HEK293T (cell line): ENCODE measurements at regions not wholly inside any gene's neighbourhood (a gene's known extent, or its start where the extent isn't known, plus 50 kb on each side); places are given as distances from the start of the nearest gene placed in this dataset.
"Not testable (repeated sequence)": the region's sequence is repeated elsewhere in the genome, so short reads cannot be mapped to it uniquely, and the experiment has no call there.

Experiments
- CTCF ChIA-PET: fragments of 350-600 bp; formaldehyde crosslinking; extraction: SDS; loops from one replicate; lab custom pipeline; 2021; ENCODE audit warnings: antibody characterized with exemption, inconsistent platforms; lab: Yijun Ruan, JAX
- POLR2A ChIA-PET: fragments of 350-600 bp; formaldehyde crosslinking; extraction: SDS; loops from one replicate; lab custom pipeline; 2020; ENCODE audit warnings: antibody characterized with exemption, inconsistent platforms; lab: Yijun Ruan, JAX
- DNase-seq: peaks from one replicate; pipeline ENCODE4 v3.0.0; 2012; ENCODE audit warnings: mixed read lengths; ENCODE audit errors: extremely low spot score
- ARNT ChIP-seq: fragments of 450-650 bp; IDR thresholded peaks from 2 replicates; pipeline ENCODE4 v1.6.1; 2017; ENCODE audit warnings: mild to moderate bottlenecking
- BHLHE40 ChIP-seq: fragments of 450-650 bp; IDR thresholded peaks from 2 replicates; pipeline ENCODE4 v1.6.1; 2016; ENCODE audit warnings: mild to moderate bottlenecking, moderate library complexity, borderline replicate concordance
- CTBP1 ChIP-seq: fragments of 450-650 bp; IDR thresholded peaks from 2 replicates; pipeline ENCODE4 v1.6.1; 2016; ENCODE audit warnings: borderline replicate concordance
- ELF4 ChIP-seq: fragments of 450-650 bp; IDR thresholded peaks from 2 replicates; pipeline ENCODE4 v1.6.1; 2017; ENCODE audit warnings: antibody characterized with exemption
- FOXA1 ChIP-seq: fragments of 450-650 bp; IDR thresholded peaks from 2 replicates; pipeline ENCODE4 v1.6.1; 2016; ENCODE audit warnings: mild to moderate bottlenecking
- FOXK2 ChIP-seq: fragments of 450-650 bp; IDR thresholded peaks from 2 replicates; pipeline ENCODE4 v1.6.1; 2016; ENCODE audit warnings: mild to moderate bottlenecking
- FOXM1 ChIP-seq: fragments of 450-650 bp; IDR thresholded peaks from 2 replicates; pipeline ENCODE4 v1.6.1; 2017; ENCODE audit warnings: mild to moderate bottlenecking, borderline replicate concordance
- HDGF ChIP-seq: fragments of 450-650 bp; IDR thresholded peaks from 2 replicates; pipeline ENCODE4 v1.6.1; 2017; ENCODE audit warnings: antibody characterized with exemption, borderline replicate concordance
- L3MBTL2 ChIP-seq: fragments of 450-650 bp; conservative IDR thresholded peaks from 2 replicates; pipeline ENCODE4 v1.6.1; 2016; ENCODE audit warnings: mild to moderate bottlenecking
- LEF1 ChIP-seq: fragments of 450-650 bp; IDR thresholded peaks from 2 replicates; pipeline ENCODE4 v1.6.1; 2017; ENCODE audit warnings: mild to moderate bottlenecking, borderline replicate concordance
- NFRKB ChIP-seq: fragments of 450-650 bp; IDR thresholded peaks from 2 replicates; pipeline ENCODE4 v1.6.1; 2016; ENCODE audit warnings: mild to moderate bottlenecking, moderate library complexity
- SP1 ChIP-seq: fragments of 450-650 bp; IDR thresholded peaks from 2 replicates; pipeline ENCODE4 v1.6.1; 2017
- SUZ12 ChIP-seq: fragments of 450-650 bp; IDR thresholded peaks from 2 replicates; pipeline ENCODE4 v1.6.1; 2016; ENCODE audit warnings: mild to moderate bottlenecking
- TARDBP ChIP-seq: fragments of 450-650 bp; IDR thresholded peaks from 2 replicates; pipeline ENCODE4 v1.6.1; 2016
- ZNF384 ChIP-seq: fragments of 450-650 bp; IDR thresholded peaks from 2 replicates; pipeline ENCODE4 v1.6.1; 2016
- TF ChIP-seq, protein P1 (sequence below): fragments of 450-650 bp; IDR thresholded peaks from 2 replicates; pipeline ENCODE4 v1.6.1; 2016

DNA sequence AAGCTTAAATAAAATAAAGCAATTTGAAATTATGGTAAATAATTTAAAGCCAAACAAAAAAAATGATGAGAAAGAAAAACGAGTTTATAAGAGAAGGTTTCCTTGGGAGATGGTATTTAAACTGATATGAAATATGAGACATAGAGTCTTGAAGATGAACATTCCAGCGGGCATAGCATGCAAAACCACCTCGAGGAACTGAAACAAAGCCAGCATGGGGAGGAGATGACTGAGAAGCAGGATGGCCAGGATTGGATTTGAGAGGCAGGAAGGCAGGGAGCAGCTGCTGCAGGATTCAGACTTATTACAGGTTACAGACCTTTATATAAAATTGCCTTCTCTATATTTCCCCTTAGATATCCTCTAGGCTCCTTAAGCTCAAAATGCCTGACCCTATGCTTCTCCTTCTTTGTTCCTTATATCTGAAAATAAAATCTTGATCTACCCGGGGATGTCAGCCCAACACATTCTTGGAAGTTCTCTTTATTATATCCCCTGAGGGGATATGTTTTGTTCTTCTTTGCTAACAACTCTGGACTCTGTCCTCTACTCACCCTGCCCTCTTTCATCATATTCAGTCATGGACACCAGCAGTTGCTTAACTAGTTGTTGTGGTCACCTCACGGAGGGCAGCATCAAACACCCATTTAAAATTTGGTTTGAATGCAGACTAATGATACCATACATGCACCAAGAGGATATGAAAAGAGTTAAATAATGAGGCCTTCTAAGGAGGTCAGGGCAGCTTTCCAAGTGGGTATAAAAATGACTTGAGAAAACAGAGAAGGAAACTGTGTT lies 719.1 kb upstream of the B3GALT2 start:
- ChIA-PET CTCF (no interaction called here), POLR2A (no interaction called here)
- DNase-seq, result no peak
- no peak for TF ChIP-seq LEF1
- no peak for TF ChIP-seq FOXK2
- no peak for TF ChIP-seq HDGF
- no peak for TF ChIP-seq SUZ12
- TF ChIP-seq ZNF384, result no peak
- TF ChIP-seq SP1, result no peak
- no peak for TF ChIP-seq TARDBP
- TF ChIP-seq ARNT, result no peak
- TF ChIP-seq L3MBTL2, result no peak
- TF ChIP-seq FOXA1, result no peak
- TF ChIP-seq ELF4, result no peak
- no peak for TF ChIP-seq NFRKB
- TF ChIP-seq, protein P1, sequence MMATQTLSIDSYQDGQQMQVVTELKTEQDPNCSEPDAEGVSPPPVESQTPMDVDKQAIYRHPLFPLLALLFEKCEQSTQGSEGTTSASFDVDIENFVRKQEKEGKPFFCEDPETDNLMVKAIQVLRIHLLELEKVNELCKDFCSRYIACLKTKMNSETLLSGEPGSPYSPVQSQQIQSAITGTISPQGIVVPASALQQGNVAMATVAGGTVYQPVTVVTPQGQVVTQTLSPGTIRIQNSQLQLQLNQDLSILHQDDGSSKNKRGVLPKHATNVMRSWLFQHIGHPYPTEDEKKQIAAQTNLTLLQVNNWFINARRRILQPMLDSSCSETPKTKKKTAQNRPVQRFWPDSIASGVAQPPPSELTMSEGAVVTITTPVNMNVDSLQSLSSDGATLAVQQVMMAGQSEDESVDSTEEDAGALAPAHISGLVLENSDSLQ, result no peak
- no peak for TF ChIP-seq FOXM1
- TF ChIP-seq BHLHE40, result no peak
- TF ChIP-seq CTBP1, result no peak

DNA sequence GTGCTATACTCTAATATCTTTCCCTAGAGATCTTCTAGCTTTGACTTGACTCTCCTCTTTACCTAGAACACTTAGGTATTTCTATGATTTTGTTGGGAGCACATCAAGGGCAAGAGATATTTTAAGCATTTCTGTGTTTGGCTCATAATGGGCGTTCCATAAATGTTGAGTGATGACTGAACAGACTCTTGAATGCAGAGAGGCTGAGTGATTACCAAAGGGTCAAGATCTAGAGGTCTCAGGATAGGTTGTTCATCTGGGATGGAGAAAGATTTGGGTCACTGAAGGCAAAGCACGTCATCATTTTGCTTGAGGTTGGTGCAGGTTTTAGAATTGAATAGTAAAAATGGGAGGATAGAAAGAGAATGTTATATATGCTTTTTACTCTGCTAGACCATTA lies 705.4 kb upstream of the B3GALT2 start:
- ChIA-PET CTCF (no interaction called here), POLR2A (no interaction called here)
- TF ChIP-seq NFRKB (no peak), TARDBP (no peak), CTBP1 (no peak), BHLHE40 (no peak), HDGF (no peak), ARNT (no peak), FOXM1 (no peak), FOXA1 (no peak), L3MBTL2 (no peak), ELF4 (no peak), FOXK2 (no peak), LEF1 (no peak), SUZ12 (no peak), SP1 (no peak), ZNF384 (no peak)
- TF ChIP-seq, protein P1, result no peak
- no peak for DNase-seq

DNA sequence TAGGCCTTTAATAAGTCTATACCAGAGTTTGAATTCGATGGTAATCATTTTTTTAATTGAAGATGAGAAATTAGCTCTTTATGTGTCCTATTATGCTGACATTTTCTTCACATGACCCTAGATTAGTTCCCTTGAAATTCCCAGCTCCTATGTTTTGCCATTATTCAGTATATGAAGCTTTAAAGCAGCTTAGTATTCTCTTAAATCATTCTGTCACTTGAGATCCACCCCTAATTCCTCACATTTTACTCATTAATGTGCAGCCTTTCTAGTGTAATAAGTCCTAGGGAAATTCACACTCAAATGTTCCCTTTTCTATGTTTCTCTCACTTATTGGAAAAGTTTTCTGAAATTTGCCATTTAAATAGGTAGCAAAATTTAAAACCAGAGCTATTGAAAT lies 704.5 kb upstream of the B3GALT2 start:
- TF ChIP-seq NFRKB, result no peak
- no peak for TF ChIP-seq FOXM1
- TF ChIP-seq L3MBTL2, result no peak
- no peak for TF ChIP-seq LEF1
- TF ChIP-seq ARNT, result no peak
- ChIA-PET CTCF (no interaction called here), POLR2A (no interaction called here)
- DNase-seq, result no peak

DNA sequence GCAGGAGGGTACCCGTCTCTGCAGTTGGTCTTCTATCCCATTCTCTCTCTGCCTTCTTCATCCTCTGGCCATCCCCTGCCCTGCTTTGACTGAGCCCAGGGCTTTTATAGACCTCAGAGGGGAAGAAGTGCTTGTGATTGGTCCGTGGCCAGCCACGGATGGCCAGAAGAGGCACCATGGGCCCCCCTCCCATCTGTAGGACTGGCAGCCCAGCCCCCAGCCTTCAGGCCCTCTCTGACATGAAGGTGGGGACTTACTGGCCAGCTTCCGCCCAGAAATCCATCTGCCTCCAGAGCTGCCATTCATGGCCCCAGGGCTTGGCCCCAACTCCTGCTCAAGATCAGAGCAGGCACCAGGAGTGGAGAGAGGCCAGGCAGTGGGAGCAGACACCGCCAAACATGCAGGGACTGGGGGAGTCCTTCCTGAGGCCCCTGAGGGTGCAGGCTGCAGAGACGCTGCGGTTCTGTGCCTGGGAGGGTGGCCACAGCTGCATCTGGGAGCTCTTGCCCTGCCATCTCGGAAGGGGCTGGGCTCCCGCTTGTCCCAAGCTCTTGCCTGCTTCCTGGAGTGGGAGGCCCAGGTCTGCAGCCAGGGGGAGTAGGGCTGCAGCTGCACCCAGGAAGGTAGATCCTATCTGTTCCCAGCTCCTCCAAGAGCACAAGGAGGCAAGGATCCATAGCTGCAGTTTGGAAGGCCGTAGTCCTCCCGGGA lies 698.6 kb upstream of the B3GALT2 start:
- TF ChIP-seq BHLHE40 (no peak), ELF4 (no peak), NFRKB (no peak)
- CTCF ChIA-PET, result interaction anchor here (0.6 kb wide), 1 partner anchor 518 kb away, joined by 3 read pairs; no protein-coding TSS in a partner anchor
- no peak for DNase-seq
- POLR2A ChIA-PET, result no interaction called here

DNA sequence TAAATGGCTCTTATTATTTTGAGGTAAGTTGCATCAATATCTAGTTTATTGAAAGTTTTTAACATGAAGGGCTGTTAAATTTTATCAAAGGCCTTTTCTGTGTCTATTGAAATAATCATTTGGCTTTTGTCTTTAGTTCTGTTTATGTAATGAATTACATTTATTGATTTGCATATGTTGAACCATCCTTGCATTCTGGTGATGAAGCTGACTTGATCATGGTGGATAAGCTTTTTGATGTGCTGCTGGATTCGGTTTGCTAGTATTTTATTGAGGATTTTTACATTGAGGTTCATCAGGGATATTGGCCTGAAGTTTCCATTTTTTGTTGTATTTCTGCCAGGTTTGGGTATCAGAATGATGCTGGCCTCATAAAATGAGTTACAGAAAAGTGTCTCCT lies 691.5 kb upstream of the B3GALT2 start:
- CTCF ChIA-PET, POLR2A ChIA-PET, DNase-seq: not testable (repeated sequence)

DNA sequence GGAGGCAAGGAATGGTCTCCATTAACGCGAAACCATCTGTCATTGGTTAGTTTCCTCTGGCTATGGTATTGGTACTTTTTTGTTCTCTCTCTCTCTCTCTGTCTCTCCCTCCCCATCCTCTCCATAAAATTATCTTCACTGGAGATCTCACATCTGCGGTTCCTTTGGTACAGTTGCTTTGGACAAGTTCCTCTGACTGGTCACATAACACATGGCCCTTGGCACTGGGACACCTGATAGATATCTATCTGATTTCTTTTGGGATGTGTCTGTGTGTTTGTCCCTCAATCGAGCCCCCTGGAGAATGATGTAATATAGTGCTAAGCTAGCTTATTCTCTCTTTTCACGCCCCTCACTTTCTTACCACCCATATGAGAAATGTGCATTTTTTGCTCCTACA lies 682.0 kb upstream of the B3GALT2 start:
- DNase-seq, result no peak
- ChIA-PET POLR2A (no interaction called here), CTCF (no interaction called here)
- TF ChIP-seq FOXA1 (no peak), LEF1 (no peak), SP1 (no peak), ZNF384 (no peak), HDGF (no peak), L3MBTL2 (no peak), BHLHE40 (no peak), TARDBP (no peak), ELF4 (no peak), FOXK2 (no peak), CTBP1 (no peak), FOXM1 (no peak)
- TF ChIP-seq, protein P1, result no peak
